CD8-positive, alpha-beta memory T cell (primary cell): ENCODE measurements at regions not wholly inside any gene's neighbourhood (a gene's known extent, or its start where the extent isn't known, plus 50 kb on each side); places are given as distances from the start of the nearest gene placed in this dataset.
A peak's percentile ranks its signal among the peaks of the same experiment; 100 is the strongest.

Source experiments
- CTCF ChIA-PET: fragments of 350-600 bp; sonication (Branson Sonifier 250); formaldehyde crosslinking; loops from one replicate; lab custom pipeline; 2021; ENCODE audit warnings: antibody characterized with exemption; lab: Charles Lee
- POLR2A ChIA-PET: fragments of 350-600 bp; sonication (Branson Sonifier 250); formaldehyde crosslinking; loops from one replicate; lab custom pipeline; 2021; ENCODE audit warnings: antibody characterized with exemption; lab: Charles Lee
- DNase-seq, 5 donors: peaks; one replicate each; pipeline versions ENCODE4 v3.0.0 to v3.0.0-alpha.2; 2020 to 2022; ENCODE audit warnings: mixed read lengths in 1 of 5
- H3K27ac ChIP-seq: one replicate; pipeline ENCODE4 v1.7.0; 2013; ENCODE audit warnings: low read depth, mild to moderate bottlenecking, low read length, moderate library complexity
- H3K27me3 ChIP-seq: 2 replicates; pipeline ENCODE4 v1.7.0; 2013; ENCODE audit warnings: low read length, mild to moderate bottlenecking; ENCODE audit not compliant: insufficient read depth, poor library complexity, severe bottlenecking
- H3K36me3 ChIP-seq: 2 replicates; pipeline ENCODE4 v1.7.0; 2013; ENCODE audit warnings: mild to moderate bottlenecking, low read length, moderate library complexity; ENCODE audit not compliant: insufficient read depth
- H3K4me1 ChIP-seq: 2 replicates; pipeline ENCODE4 v1.7.0; 2013; ENCODE audit warnings: mild to moderate bottlenecking, low read length, moderate library complexity; ENCODE audit not compliant: insufficient read depth
- H3K4me3 ChIP-seq: 2 replicates; pipeline ENCODE4 v1.7.0; 2013; ENCODE audit warnings: mild to moderate bottlenecking, low read length
- H3K9me3 ChIP-seq: 2 replicates; pipeline ENCODE4 v1.7.0; 2013; ENCODE audit warnings: mild to moderate bottlenecking, low read length
- H3K27ac Mint-ChIP-seq, 8 donors: one replicate each; pipeline ENCODE4 v1.8.0; 2020 to 2021; ENCODE audit warnings: mixed read lengths in 8 of 8, mild to moderate bottlenecking in 6 of 8, inconsistent platforms in 3 of 8, moderate library complexity in 3 of 8
- H3K27me3 Mint-ChIP-seq, 2 donors: one replicate each; pipeline ENCODE4 v1.8.0; 2020 to 2021; ENCODE audit warnings: mixed read lengths in 2 of 2, mild to moderate bottlenecking in 1 of 2, moderate library complexity in 1 of 2
- H3K36me3 Mint-ChIP-seq, 3 donors: one replicate each; pipeline ENCODE4 v1.8.0; 2020 to 2021; ENCODE audit warnings: mixed read lengths in 3 of 3, inconsistent platforms in 1 of 3, mild to moderate bottlenecking in 1 of 3
- H3K4me1 Mint-ChIP-seq, 3 donors: one replicate each; pipeline ENCODE4 v1.8.0; 2020 to 2021; ENCODE audit warnings: mixed read lengths in 3 of 3, inconsistent platforms in 1 of 3, mild to moderate bottlenecking in 1 of 3
- H3K4me3 Mint-ChIP-seq, 7 donors: one replicate each; pipeline ENCODE4 v1.8.0; 2020 to 2021; ENCODE audit warnings: mixed read lengths in 7 of 7, mild to moderate bottlenecking in 6 of 7, moderate library complexity in 4 of 7, inconsistent platforms in 2 of 7
- H3K9me3 Mint-ChIP-seq, 5 donors: one replicate each; pipeline ENCODE4 v1.8.0; 2020 to 2022; ENCODE audit warnings: mixed read lengths in 5 of 5, mild to moderate bottlenecking in 3 of 5, moderate library complexity in 2 of 5, inconsistent platforms in 1 of 5

DNA sequence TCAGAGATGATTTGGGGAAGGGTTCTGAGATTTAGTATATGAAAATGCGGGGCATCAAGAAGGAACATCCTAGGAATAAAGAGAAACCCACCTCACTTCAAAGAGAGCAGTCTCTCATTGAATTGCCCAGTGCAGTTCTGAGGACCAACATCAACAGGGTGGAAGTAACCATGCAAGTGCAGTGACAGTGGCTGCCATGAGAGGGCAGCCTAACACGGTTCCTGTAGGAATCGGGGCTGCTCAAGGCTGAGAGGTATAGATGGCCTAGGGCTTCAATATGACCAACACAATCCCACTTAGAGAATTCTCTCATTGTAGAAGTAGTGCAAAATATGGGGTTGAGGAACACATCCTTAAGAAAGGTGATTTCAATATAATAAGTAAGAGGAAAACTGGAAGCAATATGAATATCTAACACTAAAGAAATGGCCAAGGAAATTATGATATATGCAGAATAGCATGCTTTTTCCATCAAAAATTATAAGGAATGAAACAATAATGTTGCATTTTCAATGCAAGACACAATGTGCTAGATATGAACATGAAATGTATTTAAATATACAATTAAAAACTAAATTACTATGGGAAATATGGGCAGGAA, 51.1 kb upstream of the ARRDC4 start:
- H3K9me3 ChIP-seq: no peaks in the 10 kb centered on the region
- Mint-ChIP-seq H3K4me3 (no peak overlapping the region), H3K9me3 (peaks cover 0 to 17% (median 2%) of the 10 kb centered on the region in 5 donors), H3K27ac (no peak overlapping the region), H3K4me1 (no peaks in the 10 kb centered on the region), H3K27me3 (peaks cover 0 to 2% of the 10 kb centered on the region in 2 donors), H3K36me3 (no peaks in the 10 kb centered on the region)
- no peak overlapping the region for H3K4me3 ChIP-seq
- no peaks in the 10 kb centered on the region for H3K36me3 ChIP-seq
- ChIA-PET CTCF (no interaction called here), POLR2A (no interaction called here)
- no peak overlapping the region for H3K27ac ChIP-seq
- no peaks in the 10 kb centered on the region for H3K27me3 ChIP-seq
- no peaks in the 10 kb centered on the region for H3K4me1 ChIP-seq
- peak in 2 of 5 donors; percentile 14 to 40 for DNase-seq
